Common myeloid progenitor, CD34-positive (primary cell): ENCODE measurements at regions not wholly inside any gene's neighbourhood (a gene's known extent, or its start where the extent isn't known, plus 50 kb on each side); places are given as distances from the start of the nearest gene placed in this dataset.

Experiments used
- CTCF ChIA-PET: fragments of 350-600 bp; sonication (Branson Sonifier 250); formaldehyde crosslinking; loops from one replicate; lab custom pipeline; 2021; ENCODE audit warnings: antibody characterized with exemption; lab: Charles Lee
- POLR2A ChIA-PET: fragments of 350-600 bp; sonication (Branson Sonifier 250); formaldehyde crosslinking; loops from one replicate; lab custom pipeline; 2021; ENCODE audit warnings: antibody characterized with exemption; lab: Charles Lee
- DNase-seq, 3 donors: peaks; one replicate each; pipeline versions ENCODE4 v3.0.0 to v3.0.0-alpha.2; 2013
- H3K27ac ChIP-seq, 2 experiments: 1 replicate in 1 of 2; 2 replicates in 1 of 2; pipeline ENCODE4 v1.7.0; 2013; ENCODE audit warnings: inconsistent platforms in 2 of 2, low read length in 2 of 2, mild to moderate bottlenecking in 2 of 2, low read depth in 1 of 2, moderate library complexity in 1 of 2; ENCODE audit not compliant: severe bottlenecking in 2 of 2, insufficient read depth in 1 of 2, poor library complexity in 1 of 2
- H3K27me3 ChIP-seq, 5 experiments: replicated peaks in 2 of 5; 1 replicate in 3 of 5; 2 replicates in 2 of 5; pipeline versions ENCODE4 v1.6.1 to v1.7.0; 2013; ENCODE audit warnings: low read length in 4 of 5, mild to moderate bottlenecking in 2 of 5, moderate library complexity in 2 of 5, inconsistent platforms in 1 of 5; ENCODE audit not compliant: insufficient read depth in 5 of 5, control insufficient read depth in 4 of 5
- H3K36me3 ChIP-seq, 4 experiments: 1 replicate in 2 of 4; 2 replicates in 2 of 4; pipeline versions ENCODE4 v1.6.1 to v1.7.0; 2013; ENCODE audit warnings: low read length in 3 of 4, control low read depth in 1 of 4, mild to moderate bottlenecking in 1 of 4; ENCODE audit not compliant: control insufficient read depth in 4 of 4, insufficient read depth in 4 of 4
- H3K4me1 ChIP-seq, 4 experiments: 1 replicate in 3 of 4; 2 replicates in 1 of 4; pipeline versions ENCODE4 v1.6.1 to v1.7.1; 2013; ENCODE audit warnings: low read length in 3 of 4, mild to moderate bottlenecking in 3 of 4, control low read depth in 1 of 4, inconsistent platforms in 1 of 4, moderate library complexity in 1 of 4; ENCODE audit not compliant: control insufficient read depth in 4 of 4, insufficient read depth in 4 of 4; ENCODE audit errors: control extremely low read depth in 1 of 4
- H3K4me3 ChIP-seq, 7 experiments: 1 replicate in 4 of 7; 2 replicates in 3 of 7; pipeline versions ENCODE4 v1.5.1 to v1.7.0; 2013; ENCODE audit warnings: mild to moderate bottlenecking in 7 of 7, low read length in 6 of 7, moderate library complexity in 6 of 7, inconsistent platforms in 2 of 7, low read depth in 2 of 7, control low read depth in 1 of 7; ENCODE audit not compliant: insufficient read depth in 4 of 7, control insufficient read depth in 1 of 7; ENCODE audit errors: extremely low read depth in 1 of 7
- H3K9me3 ChIP-seq, 5 experiments: 1 replicate in 4 of 5; 2 replicates in 1 of 5; pipeline versions ENCODE4 v1.6.1 to v1.7.1; 2013; ENCODE audit warnings: low read length in 4 of 5, mild to moderate bottlenecking in 2 of 5, inconsistent platforms in 1 of 5, low read depth in 1 of 5, moderate library complexity in 1 of 5; ENCODE audit not compliant: control insufficient read depth in 4 of 5, insufficient read depth in 2 of 5; ENCODE audit errors: control extremely low read depth in 1 of 5
- WGBS: methylation state at CpG from one replicate; pipeline ENCODE4 v1.1.5; 2013; ENCODE audit not compliant: insufficient coverage; 5-methylcytosine and 5-hydroxymethylcytosine counted together

DNA sequence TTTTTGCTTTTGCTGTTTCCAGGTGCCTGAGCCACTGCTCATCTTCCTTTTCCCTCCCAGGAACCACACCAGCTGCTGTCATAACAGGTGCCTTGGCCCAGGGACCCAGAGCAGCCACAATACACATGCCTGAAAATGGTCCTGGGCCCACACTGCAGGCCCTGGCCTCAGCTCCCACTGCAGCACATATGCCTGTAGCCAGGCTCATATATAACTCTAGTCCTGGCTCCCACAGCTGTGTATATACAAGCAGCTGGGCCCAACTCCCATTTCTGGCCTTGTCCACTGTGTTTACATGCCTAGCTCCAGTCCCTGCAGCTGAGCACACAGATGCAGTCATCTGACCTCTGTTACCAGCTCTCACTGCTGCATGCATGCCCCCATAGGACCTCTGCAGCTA lies 930.5 kb downstream of the ADGRL3 start:
- POLR2A ChIA-PET, result interaction anchor here (0.8 kb wide), 1 partner anchor 118 kb away, joined by 3 read pairs; no protein-coding TSS in a partner anchor
- Histone ChIP-seq H3K36me3 (no peaks in the 10 kb centered on the region), H3K4me1 (no peaks in the 10 kb centered on the region), H3K27me3 (no peaks in the 10 kb centered on the region), H3K4me3 (no peak overlapping the region), H3K27ac (no peak overlapping the region), H3K9me3 (peaks cover 0 to 3% (median 0%) of the 10 kb centered on the region in 5 experiments)
- CTCF ChIA-PET, result no interaction called here
- DNase-seq, result no peak

DNA sequence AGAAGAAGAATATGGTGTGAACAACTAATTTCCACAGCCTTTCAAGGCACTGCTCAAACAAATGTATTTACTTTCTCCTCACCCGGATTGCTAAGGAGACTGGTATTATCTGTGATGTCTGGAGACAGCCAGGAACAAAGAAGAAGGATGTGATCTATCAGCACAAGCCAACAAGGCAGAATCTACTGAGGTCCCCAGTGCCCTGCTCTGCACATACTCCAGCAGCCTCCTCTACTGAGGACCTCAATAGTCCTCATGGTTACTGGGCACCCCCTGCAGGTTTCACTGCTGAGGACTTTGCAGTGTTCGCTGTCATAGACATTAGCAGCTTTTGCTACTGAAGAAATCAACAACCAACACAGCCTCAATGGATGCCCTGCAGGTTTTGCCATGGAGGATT lies 930.1 kb downstream of the ADGRL3 start:
- Histone ChIP-seq H3K4me1 (no peaks in the 10 kb centered on the region), H3K27me3 (no peaks in the 10 kb centered on the region), H3K27ac (no peak overlapping the region), H3K9me3 (peaks cover 0 to 3% (median 0%) of the 10 kb centered on the region in 5 experiments), H3K36me3 (no peaks in the 10 kb centered on the region), H3K4me3 (no peak overlapping the region)
- DNase-seq, result no peak
- WGBS, result 100% methylated on average over 1 of the region's 2 CpGs
- ChIA-PET CTCF (no interaction called here), POLR2A (interaction anchor here (0.8 kb wide), 1 partner anchor 119 kb away, joined by 3 read pairs; no protein-coding TSS in a partner anchor)
